SK-N-MC (cell line): ENCODE measurements at regions not wholly inside any gene's neighbourhood (a gene's known extent, or its start where the extent isn't known, plus 50 kb on each side); places are given as distances from the start of the nearest gene placed in this dataset.

ENCODE experiments used
- EZH2 ChIP-seq: fragments of 200-600 bp; sonication (generic); IDR thresholded peaks from one replicate; pipeline ENCODE4 v1.6.1; 2017; ENCODE audit warnings: antibody characterized with exemption
- FOXP2 ChIP-seq: optimal IDR thresholded peaks from 2 replicates; pipeline ENCODE3; 2011; ENCODE audit warnings: mild to moderate bottlenecking, moderate library complexity; ENCODE audit not compliant: insufficient read depth; ENCODE audit errors: extremely low read length, control extremely low read depth
- POLR2AphosphoS5 ChIP-seq: IDR thresholded peaks from 2 replicates; pipeline ENCODE4 v1.6.1; 2012; ENCODE audit warnings: mild to moderate bottlenecking, low read depth, low read length, borderline replicate concordance

DNA sequence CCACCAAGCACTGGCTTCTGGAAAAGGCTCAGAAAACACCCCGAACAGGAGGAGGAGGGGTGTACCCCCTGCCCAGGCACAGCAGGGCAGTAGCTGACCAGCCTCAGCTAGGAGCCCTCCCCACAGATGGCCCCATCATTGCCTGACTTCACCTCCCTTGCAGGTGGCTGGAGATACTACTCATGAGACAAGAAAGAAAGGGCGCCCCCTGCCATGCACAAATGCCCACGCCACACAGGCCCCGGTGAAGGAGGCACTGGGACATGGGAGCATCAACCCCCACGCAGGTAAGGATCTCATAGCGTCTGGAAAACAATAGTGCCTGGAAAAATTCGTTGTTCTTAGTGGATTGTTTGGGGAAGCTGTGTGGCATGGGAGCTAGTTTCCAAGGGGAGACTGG lies 240.6 kb downstream of the TFCP2L1 start:
- TF ChIP-seq EZH2 (no peak), POLR2AphosphoS5 (no peak), FOXP2 (no peak)
